ENCODE measurements at regions not wholly inside any gene's neighbourhood (a gene's known extent, or its start where the extent isn't known, plus 50 kb on each side); places are given as distances from the start of the nearest gene placed in this dataset.

GRCh38 chr6:51450248-51450957 lies 631.7 kb downstream of the TFAP2B start:
- CTCF ChIA-PET = no interaction called here
- Histone ChIP-seq H3K36me3 (ENCODE audit: control insufficient read depth, insufficient read depth, low read length) (no peaks in the 10 kb centered on the region), H3K4me3 (ENCODE audit: low read depth, low read length) (no peak overlapping the region), H3K27me3 (ENCODE audit: control insufficient read depth, insufficient read depth, low read length) (no peaks in the 10 kb centered on the region)
- POLR2A ChIA-PET = no interaction called here
- no peak for DNase-seq (ENCODE audit: low read depth)
- TF ChIP-seq CTCF (IDR thresholded peaks at IDR 0.05; ENCODE audit: insufficient read depth, low read depth, low read length) = no peak

- DNase-seq (ENCODE audit: low read depth) = no peak
- ChIA-PET POLR2A (no interaction called here), CTCF (no interaction called here)
- Histone ChIP-seq H3K27me3 (ENCODE audit: control insufficient read depth, insufficient read depth, low read length) (no peaks in the 10 kb centered on the region), H3K4me3 (ENCODE audit: low read depth, low read length) (no peak overlapping the region), H3K36me3 (ENCODE audit: control insufficient read depth, insufficient read depth, low read length) (no peaks in the 10 kb centered on the region)
- no peak for TF ChIP-seq CTCF (IDR thresholded peaks at IDR 0.05; ENCODE audit: insufficient read depth, low read depth, low read length)
Observed at GRCh38 chr6:51450958-51451357, 632.3 kb downstream of the TFAP2B start.

- POLR2A ChIA-PET = no interaction called here
- no peak overlapping the region for H3K4me3 ChIP-seq (ENCODE audit: low read depth, low read length)
- no peaks in the 10 kb centered on the region for H3K36me3 ChIP-seq (ENCODE audit: control insufficient read depth, insufficient read depth, low read length)
- no peak for DNase-seq (ENCODE audit: low read depth)
- no peak for TF ChIP-seq CTCF (IDR thresholded peaks at IDR 0.05; ENCODE audit: insufficient read depth, low read depth, low read length)
- CTCF ChIA-PET = no interaction called here
- no peaks in the 10 kb centered on the region for H3K27me3 ChIP-seq (ENCODE audit: control insufficient read depth, insufficient read depth, low read length)
Observed at GRCh38 chr6:51456282-51456681, 631.1 kb downstream of the PKHD1 start.

- no peaks in the 10 kb centered on the region for H3K36me3 ChIP-seq (ENCODE audit: control insufficient read depth, insufficient read depth, low read length)
- DNase-seq (ENCODE audit: low read depth) = no peak
- ChIA-PET CTCF (no interaction called here), POLR2A (no interaction called here)
- H3K27me3 ChIP-seq (ENCODE audit: control insufficient read depth, insufficient read depth, low read length) = no peaks in the 10 kb centered on the region
- no peak for TF ChIP-seq CTCF (IDR thresholded peaks at IDR 0.05; ENCODE audit: insufficient read depth, low read depth, low read length)
- no peak overlapping the region for H3K4me3 ChIP-seq (ENCODE audit: low read depth, low read length)
Observed at GRCh38 chr6:51459958-51460357, 627.5 kb downstream of the PKHD1 start.

- CTCF ChIA-PET = no interaction called here
- no peak for DNase-seq (ENCODE audit: low read depth)
- TF ChIP-seq CTCF (IDR thresholded peaks at IDR 0.05; ENCODE audit: insufficient read depth, low read depth, low read length) = no peak
- Histone ChIP-seq H3K27me3 (ENCODE audit: control insufficient read depth, insufficient read depth, low read length) (no peaks in the 10 kb centered on the region), H3K36me3 (ENCODE audit: control insufficient read depth, insufficient read depth, low read length) (no peaks in the 10 kb centered on the region), H3K4me3 (ENCODE audit: low read depth, low read length) (no peak overlapping the region)
- POLR2A ChIA-PET = no interaction called here
Observed at GRCh38 chr6:51462896-51463295, 624.5 kb downstream of the PKHD1 start.

Measured in BJ (cell line).